Gastrocnemius medialis (tissue), 4 donors: ENCODE measurements at regions not wholly inside any gene's neighbourhood (a gene's known extent, or its start where the extent isn't known, plus 50 kb on each side); places are given as distances from the start of the nearest gene placed in this dataset.

Source experiments
- CTCF ChIP-seq, 5 experiments: fragments of 450-650 bp in 3 of 5; fragments of 200-600 bp in 2 of 5; sonication (generic) in 2 of 5; IDR thresholded peaks in 4 of 5; conservative IDR thresholded peaks in 1 of 5; 1 replicate in 4 of 5; 2 replicates in 1 of 5; pipeline ENCODE4 v1.5.1; 2016 to 2019; ENCODE audit warnings: antibody characterized with exemption in 5 of 5, mild to moderate bottlenecking in 3 of 5, moderate library complexity in 3 of 5
- POLR2A ChIP-seq, 2 donors: fragments of 450-650 bp; IDR thresholded peaks; one replicate each; pipeline ENCODE4 v1.6.1; 2017; ENCODE audit warnings: antibody characterized with exemption in 2 of 2, mild to moderate bottlenecking in 2 of 2, moderate library complexity in 2 of 2

- TF ChIP-seq CTCF (IDR thresholded peaks at IDR 0.05 in 4 of 5, conservative IDR thresholded peaks at IDR 0.05 in 1 of 5), result no peak
- no peak for TF ChIP-seq POLR2A (IDR thresholded peaks at IDR 0.05)
These were observed 134.1 kb downstream of the COPS8 start for GRCh38 chr2:237219826-237220225.
